HG03354 (cell line): ENCODE measurements at regions not wholly inside any gene's neighbourhood (a gene's known extent, or its start where the extent isn't known, plus 50 kb on each side); places are given as distances from the start of the nearest gene placed in this dataset.

Source experiments
- ATAC-seq: cut with Tn5 transposase; IDR thresholded peaks from one replicate; pipeline ENCODE4 v1.9.1; 2021; ENCODE audit warnings: mild to moderate bottlenecking; ENCODE audit not compliant: unreplicated experiment, poor library complexity, severe bottlenecking

DNA sequence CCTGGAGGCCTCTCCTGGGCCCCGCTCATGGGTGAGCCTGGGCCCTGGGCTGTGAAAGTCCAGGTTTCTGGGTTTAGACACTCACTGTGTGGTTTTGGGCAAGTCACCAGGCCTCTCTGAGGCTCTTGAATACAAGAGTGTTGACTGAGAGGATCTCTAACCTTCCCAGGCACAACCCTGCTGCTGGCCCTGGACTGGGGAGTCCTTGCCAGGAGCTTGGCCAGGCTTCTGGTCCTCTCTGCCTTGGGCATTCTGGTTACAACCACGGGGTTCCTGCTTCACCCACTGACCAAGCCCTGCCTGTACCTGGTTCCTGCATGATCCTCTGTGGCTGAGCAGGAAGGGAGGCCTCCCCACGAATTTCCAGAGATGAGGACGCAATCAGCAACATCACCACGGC lies 63.6 kb upstream of the COL13A1 start:
- ATAC-seq: no peak

DNA sequence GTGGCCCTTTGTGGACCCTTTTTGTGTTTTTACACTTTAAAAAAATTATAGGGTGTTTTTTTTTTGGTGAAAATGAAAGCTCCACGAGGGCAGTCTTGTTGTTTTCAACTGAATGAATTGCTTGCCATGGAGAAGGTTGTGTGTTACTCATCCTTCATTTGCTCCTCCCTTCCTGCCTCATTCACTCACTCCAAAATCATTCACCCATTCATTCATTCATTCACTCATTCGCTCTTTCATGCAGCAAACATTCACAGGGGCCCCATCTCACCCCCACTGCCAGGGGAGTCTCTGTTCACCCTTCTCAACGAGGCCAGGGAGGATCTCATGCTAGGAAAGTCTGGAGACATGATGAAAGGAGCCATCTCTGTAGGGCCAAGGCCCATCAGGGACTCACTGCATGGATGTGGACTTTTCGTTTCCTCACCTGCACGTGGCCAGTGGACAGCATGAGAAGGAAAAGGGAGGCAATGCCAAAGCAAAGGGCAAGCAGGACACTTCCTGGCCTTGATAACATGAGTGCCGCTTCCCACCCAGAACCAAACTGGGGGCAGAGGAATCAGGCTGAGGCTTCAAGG lies 62.8 kb upstream of the COL13A1 start:
- no peak for ATAC-seq

DNA sequence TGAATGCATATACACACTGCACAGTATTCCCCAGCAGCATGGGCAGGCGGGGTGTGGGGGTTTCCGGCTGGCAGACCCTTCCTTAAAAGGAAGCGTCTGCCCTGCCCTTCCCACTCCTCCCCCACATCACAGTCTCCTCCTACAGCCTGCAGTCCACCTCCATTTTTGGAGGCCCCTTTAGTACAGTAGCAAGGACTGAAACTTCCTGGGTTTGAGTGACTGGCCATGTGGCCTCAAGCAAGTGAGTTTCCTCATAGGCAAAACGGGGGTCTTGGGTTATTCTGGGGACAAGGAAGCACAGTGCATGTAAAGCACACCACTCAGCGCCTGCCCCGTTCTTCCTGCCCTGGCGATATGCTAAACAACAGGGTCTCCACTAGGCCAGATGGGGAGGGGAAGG lies 62.1 kb upstream of the COL13A1 start:
- ATAC-seq: no peak

DNA sequence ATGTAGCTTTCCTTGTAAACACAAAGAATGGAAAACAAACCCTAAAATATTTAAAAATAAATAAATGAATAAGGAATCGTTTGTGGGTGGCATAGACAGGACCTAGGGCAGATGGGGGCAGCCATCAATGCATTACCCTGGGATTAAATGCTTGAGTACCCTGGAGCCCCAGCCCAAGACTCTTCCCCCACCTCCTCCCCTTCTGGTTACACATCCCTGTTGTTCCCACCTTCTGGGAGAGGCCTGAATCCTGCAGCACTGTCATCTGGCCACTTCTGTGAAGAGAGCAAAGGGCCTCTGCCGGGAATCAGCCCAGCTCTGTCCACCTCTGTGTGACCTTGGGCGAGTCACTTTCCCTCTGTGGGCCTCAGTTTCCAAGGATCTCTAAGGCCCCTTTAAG lies 61.6 kb upstream of the COL13A1 start:
- no peak for ATAC-seq

DNA sequence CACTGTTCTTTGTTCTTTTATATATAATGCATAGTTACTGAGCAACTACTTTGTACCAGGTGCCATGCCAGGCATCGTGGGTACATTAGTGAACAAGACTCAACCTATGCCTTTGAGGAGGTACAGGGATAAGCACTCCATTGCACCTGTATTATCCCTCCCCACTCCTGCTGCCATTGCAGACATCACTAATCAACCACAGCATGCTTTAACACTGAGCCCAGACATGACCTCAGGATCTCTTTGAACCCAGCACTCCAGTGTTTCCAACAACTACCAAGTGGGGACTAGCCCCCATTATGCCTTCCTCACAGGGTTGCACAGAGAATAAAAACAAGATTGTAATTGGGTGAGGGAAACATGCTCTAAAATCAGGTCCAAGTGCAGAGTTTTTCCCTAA lies 60.5 kb upstream of the COL13A1 start:
- ATAC-seq: no peak

DNA sequence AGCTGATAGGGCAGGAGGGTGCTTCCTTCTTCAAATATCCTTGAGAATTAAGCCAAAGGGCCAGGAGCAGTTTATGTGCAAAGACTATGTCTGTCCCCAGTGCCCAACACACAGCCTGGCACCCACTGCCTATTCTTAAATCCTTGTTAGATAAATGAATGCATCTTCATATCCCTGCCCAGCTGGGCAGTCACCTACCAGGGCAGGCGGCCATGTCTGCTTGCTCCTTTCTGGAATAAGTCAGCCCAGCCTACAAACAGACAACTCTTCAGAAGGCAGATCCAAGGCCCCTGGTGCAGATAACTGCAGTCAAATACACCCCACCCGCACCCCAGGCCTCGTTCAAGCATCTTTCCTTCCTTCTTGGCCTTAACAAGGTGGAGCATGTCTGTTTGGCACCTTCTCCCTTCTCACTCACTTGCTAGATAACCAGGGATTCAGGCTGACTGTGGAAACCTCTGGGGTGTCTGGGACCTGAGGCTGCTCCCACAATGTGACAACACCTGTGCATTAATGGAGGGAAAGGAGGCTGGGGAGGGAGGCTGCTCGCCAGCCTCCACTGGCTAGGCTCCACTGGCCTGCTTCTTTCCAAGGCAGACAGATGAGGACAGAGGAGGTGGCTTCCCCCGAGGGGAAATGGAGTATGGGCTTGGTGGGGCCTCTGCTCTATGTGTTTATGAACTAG lies 59.9 kb upstream of the COL13A1 start:
- no peak for ATAC-seq

DNA sequence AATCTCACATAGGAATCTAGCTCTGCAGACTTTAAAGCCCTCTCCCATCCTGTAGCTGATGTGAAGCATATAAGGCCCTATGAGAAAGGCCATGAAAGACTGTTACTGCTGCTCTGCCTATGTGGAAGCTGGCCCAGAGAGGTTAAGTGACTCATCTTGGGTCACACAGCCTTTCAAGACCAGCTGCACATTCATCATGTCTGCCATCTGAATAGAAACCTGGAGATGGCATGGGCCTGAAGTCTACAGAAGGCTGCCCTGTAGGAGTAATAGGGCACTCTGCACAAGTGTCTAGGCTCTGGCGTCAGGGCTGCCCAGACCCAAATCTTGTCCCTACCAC lies 59.4 kb upstream of the COL13A1 start:
- ATAC-seq: no peak

DNA sequence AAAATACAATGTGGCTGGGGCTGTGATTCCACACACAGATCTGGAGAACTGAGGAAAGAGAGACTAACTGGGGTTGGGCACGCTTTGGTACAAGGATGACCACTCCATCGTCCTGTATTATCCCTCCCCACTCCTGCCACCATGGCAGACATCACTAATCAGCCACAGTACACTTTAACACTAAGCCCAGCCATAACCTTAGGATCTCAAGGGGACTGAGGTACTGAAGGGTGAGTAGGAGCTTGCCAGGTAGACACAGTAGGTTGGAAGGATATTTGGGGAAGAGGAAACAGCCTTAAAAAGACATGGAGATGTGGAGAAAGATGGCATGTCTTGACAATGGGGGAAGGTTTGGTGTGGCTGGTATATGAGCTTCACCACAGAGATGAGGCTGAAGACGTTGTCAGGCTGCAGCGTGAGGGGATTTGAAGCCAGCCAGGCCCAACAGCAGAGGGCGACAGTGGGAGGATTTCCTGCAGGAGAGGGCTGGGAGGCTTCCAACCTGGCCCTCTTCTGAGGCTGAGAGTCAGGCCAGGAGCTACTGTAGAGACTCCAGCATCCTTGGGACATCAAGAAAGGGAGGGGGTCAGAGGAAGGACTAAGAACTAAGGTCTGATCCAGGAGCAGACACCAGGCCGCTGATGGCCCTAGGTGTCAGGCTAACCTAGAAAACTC lies 58.6 kb upstream of the COL13A1 start:
- ATAC-seq: no peak

DNA sequence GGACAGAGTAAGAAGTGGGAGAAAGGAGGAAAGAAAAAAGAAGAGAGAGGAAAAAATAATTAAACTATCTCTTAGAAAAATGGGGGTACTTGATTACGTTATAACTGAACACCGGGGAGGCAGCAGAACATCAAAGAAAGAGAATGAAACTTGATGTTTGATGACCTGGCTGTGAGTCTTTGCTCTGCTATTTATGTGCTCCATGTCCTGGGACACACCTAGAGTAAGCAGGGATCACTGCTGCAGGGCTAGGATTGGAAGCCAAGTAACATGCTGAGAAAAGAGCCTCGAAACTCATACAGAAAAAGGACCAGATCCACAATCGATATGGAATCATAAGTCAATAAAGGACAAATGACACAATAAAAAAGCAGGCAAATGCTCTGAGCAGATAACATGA lies 56.7 kb upstream of the COL13A1 start:
- no peak for ATAC-seq

DNA sequence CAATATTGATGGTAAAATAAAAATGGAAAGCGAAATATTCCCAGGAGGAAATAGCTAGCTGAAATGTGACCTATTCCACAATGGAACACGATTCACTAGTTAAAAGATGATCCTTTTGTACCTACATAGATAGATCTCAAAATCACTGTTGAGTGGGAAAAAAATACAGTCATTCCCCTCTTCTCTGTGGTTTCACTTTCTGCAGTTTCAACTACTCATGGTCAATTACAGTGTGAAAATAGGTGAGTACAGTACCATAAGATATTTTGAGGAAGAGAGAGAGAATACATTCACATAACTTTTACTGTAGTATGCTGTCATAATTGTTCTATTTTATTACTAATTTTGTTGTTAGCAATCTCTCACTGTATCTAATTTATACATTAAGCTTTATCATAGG lies 56.0 kb upstream of the COL13A1 start:
- peak; percentile 49 for ATAC-seq

DNA sequence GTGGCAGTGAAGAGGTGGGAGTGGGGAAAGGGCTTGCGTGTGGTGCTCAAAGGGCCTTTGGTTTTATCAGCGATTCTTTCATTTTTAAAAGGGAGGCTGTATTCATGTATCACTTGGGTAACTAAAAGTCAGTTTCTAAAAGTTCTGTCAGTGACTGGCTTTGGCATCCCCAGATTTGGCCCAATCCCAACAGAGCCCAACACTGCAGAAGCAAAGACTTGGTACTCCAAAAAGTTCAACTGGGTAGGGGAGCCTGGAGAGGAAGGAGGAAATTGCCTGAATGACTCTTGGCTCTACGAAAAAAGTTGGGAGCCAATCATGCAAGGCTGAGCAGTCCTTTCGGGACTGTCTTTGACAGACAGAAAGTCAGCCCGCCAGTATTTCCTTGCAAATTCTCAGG lies 54.5 kb upstream of the COL13A1 start:
- ATAC-seq: no peak

DNA sequence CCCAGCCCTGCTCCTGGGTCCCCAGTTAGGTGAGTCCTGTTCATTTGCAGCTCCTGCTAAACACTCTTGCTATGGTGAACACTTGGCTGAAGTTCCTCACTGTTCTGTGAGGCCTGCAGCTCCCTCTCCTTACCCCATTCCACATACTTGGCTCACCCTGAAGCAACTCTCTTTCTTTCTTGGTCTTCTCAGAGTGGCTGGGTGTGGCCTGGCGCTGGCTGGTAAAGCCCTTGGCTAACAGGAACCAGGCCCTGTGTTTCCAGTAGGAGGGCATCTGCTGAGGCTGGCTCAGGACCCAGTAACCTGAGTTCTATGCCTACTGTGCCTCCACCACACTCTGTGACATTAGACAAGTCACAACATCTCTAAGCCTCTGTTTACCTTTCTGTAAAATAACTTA lies 53.1 kb upstream of the COL13A1 start:
- no peak for ATAC-seq

DNA sequence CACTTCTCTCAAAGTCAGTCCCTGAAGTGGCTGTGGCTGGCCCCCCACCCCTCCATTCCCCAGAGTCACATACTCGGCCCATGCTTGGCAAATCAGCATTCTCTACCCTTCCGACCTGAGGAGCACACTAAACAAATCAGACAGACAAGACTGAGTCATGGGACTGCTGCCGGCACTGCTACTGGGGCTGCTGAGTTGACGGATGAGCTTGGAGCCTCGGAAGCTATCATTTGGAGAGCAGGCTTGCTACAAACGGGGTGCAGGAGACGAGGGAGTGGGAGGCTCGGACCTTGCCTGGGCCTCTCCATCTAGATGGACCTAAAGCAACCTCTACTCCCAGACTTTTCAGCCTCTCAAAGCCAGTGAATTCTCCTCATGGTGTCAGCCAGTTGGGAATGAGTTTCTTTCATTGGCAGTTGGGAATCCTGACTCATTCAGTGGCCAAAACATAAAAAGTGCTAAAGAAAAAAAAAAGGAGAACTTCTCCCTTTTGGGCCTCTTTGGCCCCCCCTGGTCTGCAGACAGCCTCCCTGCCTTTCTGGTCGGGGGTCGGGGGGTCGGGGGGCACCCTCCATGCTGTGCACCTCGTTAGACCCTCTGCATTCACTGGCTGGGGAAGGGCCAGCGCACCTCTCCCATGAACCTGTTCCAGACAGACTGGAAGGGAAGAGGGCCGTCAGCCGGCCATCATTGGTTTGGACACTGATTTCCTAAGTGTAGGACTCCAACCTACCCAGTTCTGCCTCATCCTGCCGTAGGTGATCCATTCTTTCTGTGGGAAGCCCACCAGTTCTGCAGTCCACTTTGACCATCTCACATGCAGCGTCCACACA lies 52.3 kb upstream of the COL13A1 start:
- ATAC-seq: no peak

DNA sequence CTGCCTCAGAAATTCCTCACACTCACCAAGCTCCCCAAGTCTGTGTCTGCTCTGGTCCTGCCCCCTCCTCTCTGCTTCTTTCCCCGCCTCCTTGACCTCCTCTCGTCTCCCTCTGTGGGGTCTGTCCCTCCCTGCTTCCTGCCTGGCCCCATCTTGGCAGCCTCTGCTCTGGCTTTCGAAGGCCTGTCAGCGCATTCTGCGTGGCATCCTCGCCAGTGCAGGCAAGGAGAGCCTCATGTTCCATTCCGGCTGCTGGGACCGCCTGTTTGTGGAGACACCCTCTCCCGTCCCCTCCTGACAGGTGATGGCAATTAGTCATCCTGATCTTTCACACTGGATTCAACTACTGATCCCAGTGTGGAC lies 51.7 kb upstream of the COL13A1 start:
- no peak for ATAC-seq

DNA sequence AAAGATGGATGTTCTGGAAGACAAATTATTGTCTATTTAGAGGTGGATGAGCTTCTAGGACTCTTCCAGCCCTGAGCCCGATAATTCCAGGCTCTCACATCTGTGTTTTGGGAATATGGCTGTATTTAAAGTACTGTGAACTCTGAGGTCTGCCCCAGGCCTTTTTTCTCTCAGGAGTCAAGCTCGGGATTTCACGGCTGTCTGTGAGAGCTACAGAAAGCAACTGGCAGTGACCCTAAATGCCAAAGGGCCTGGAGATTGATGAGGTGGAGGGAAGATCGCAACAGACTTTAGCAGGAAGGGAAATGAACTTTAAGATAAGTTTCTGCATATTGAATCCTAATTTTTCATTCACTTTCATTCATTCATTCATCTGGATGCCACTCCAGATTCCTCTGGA lies 51.0 kb upstream of the COL13A1 start:
- no peak for ATAC-seq

DNA sequence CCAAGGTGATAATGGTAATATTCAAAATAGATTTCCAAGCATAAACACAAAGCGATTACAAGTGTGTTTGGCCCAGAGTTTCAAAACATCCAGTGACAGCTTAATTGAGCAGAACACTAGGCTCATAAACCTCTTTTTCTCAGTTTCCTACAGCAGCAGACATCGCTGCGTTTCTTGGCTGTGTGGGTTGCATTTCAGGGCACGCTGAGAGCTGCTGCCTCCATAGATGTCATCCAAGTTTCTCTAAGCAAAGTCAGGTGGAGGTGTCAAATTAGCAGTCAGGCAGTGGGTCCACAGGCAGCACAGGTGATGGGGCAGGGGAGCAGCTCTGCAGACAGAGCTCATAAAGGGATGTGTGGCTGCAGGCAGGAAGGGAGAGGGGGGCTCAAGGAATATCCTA lies 50.5 kb upstream of the COL13A1 start:
- ATAC-seq: no peak
